IMR-90 (cell line): ENCODE measurements at regions not wholly inside any gene's neighbourhood (a gene's known extent, or its start where the extent isn't known, plus 50 kb on each side); places are given as distances from the start of the nearest gene placed in this dataset.
"Not testable (repeated sequence)": the region's sequence is repeated elsewhere in the genome, so short reads cannot be mapped to it uniquely, and the experiment has no call there.

Experiments
- ATAC-seq: fragments of 200-7000 bp; cut with Tn5 transposase; 2 replicates; pipeline ENCODE4 v1.9.1; 2020; ENCODE audit warnings: low read depth, mild to moderate bottlenecking, moderate library complexity
- BruUV-seq: library from RNA; stranded (reverse); fragments of 400-500 nt; replicated peaks from 2 replicates; lab custom pipeline; 2021; lab: Mats Ljungman, UMichigan
- CTCF ChIA-PET: fragments of 300-600 bp; formaldehyde crosslinking; extraction: SDS; loops from one replicate; lab custom pipeline; 2021; ENCODE audit warnings: antibody characterized with exemption; lab: Yijun Ruan, JAX
- POLR2A ChIA-PET: fragments of 300-600 bp; sonication (Branson Sonifier 250); formaldehyde crosslinking; loops from one replicate; lab custom pipeline; 2022; ENCODE audit warnings: antibody characterized with exemption; ENCODE audit not compliant: unreplicated experiment; lab: Charles Lee
- DNase-seq: peaks from one replicate; pipeline ENCODE4 v3.0.0; 2013
- H2AFZ ChIP-seq: replicated peaks from 2 replicates; pipeline ENCODE3; 2013; ENCODE audit warnings: low read length, mild to moderate bottlenecking; ENCODE audit not compliant: poor library complexity
- H2AK5ac ChIP-seq: 2 replicates; pipeline ENCODE4 v1.6.1; 2013; ENCODE audit warnings: low read depth, low read length, inconsistent platforms
- H2AK9ac ChIP-seq: replicated peaks from 2 replicates; pipeline ENCODE3; 2013; ENCODE audit warnings: mild to moderate bottlenecking, low read depth, low read length, moderate library complexity; ENCODE audit not compliant: poor library complexity
- H2BK120ac ChIP-seq: 2 replicates; pipeline ENCODE4 v1.6.1; 2013; ENCODE audit warnings: low read depth, low read length, inconsistent platforms
- H2BK15ac ChIP-seq: 3 replicates; pipeline ENCODE4 v1.6.1; 2013; ENCODE audit warnings: low read depth, low read length, inconsistent platforms
- H2BK20ac ChIP-seq: 2 replicates; pipeline ENCODE4 v1.6.1; 2013; ENCODE audit warnings: low read depth, mild to moderate bottlenecking, inconsistent platforms, low read length, moderate library complexity
- H2BK5ac ChIP-seq: 2 replicates; pipeline ENCODE4 v1.6.1; 2013; ENCODE audit warnings: mild to moderate bottlenecking, low read depth, low read length, inconsistent platforms; ENCODE audit not compliant: poor library complexity, severe bottlenecking
- H3K14ac ChIP-seq: replicated peaks from 2 replicates; pipeline ENCODE4 v1.6.1; 2013; ENCODE audit warnings: low read depth, low read length, inconsistent platforms
- H3K18ac ChIP-seq: 2 replicates; pipeline ENCODE4 v1.6.1; 2013; ENCODE audit warnings: low read depth, low read length, control low read depth
- H3K23ac ChIP-seq: 2 replicates; pipeline ENCODE4 v1.6.1; 2013; ENCODE audit warnings: low read depth, low read length, inconsistent platforms
- H3K27ac ChIP-seq: 2 replicates; pipeline ENCODE4 v1.5.1; 2013; ENCODE audit warnings: mild to moderate bottlenecking, control low read depth, low read length; ENCODE audit not compliant: insufficient read depth
- H3K27me3 ChIP-seq: 2 replicates; pipeline ENCODE4 v1.6.1; 2013; ENCODE audit warnings: low read length; ENCODE audit not compliant: control insufficient read depth, insufficient read depth
- H3K36me3 ChIP-seq: 2 replicates; pipeline ENCODE4 v1.6.1; 2013; ENCODE audit warnings: low read length, mixed read lengths; ENCODE audit not compliant: control insufficient read depth, insufficient read depth
- H3K4ac ChIP-seq: 2 replicates; pipeline ENCODE4 v1.6.1; 2013; ENCODE audit warnings: low read depth, low read length, inconsistent platforms
- H3K4me1 ChIP-seq: 2 replicates; pipeline ENCODE4 v1.6.1; 2013; ENCODE audit warnings: low read length, mixed read lengths; ENCODE audit not compliant: control insufficient read depth, insufficient read depth
- H3K4me2 ChIP-seq: 2 replicates; pipeline ENCODE4 v1.6.1; 2013; ENCODE audit warnings: low read depth, mild to moderate bottlenecking, control low read depth, low read length, moderate library complexity
- H3K4me3 ChIP-seq: 2 replicates; pipeline ENCODE4 v1.5.1; 2013; ENCODE audit warnings: low read depth, mild to moderate bottlenecking, control low read depth, low read length, moderate library complexity; ENCODE audit not compliant: insufficient read depth
- H3K56ac ChIP-seq: 2 replicates; pipeline ENCODE4 v1.6.1; 2013; ENCODE audit warnings: low read length, inconsistent platforms; ENCODE audit not compliant: insufficient read depth; ENCODE audit errors: extremely low read depth
- H3K79me1 ChIP-seq, 2 experiments: 2 replicates each; pipeline ENCODE4 v1.6.1; 2013; ENCODE audit warnings: low read length in 2 of 2, inconsistent platforms in 1 of 2, low read depth in 1 of 2
- H3K9ac ChIP-seq: 2 replicates; pipeline ENCODE4 v1.6.1; 2013; ENCODE audit warnings: low read depth, low read length, control low read depth
- H3K9me1 ChIP-seq: 2 replicates; pipeline ENCODE4 v1.6.1; 2013; ENCODE audit warnings: low read length, inconsistent platforms; ENCODE audit not compliant: insufficient read depth
- H3K9me3 ChIP-seq: 2 replicates; pipeline ENCODE4 v1.6.1; 2013; ENCODE audit warnings: low read length; ENCODE audit not compliant: control insufficient read depth, insufficient read depth
- H4K20me1 ChIP-seq: 2 replicates; pipeline ENCODE4 v1.6.1; 2013; ENCODE audit warnings: low read length, inconsistent platforms; ENCODE audit not compliant: insufficient read depth
- H4K5ac ChIP-seq: 2 replicates; pipeline ENCODE4 v1.6.1; 2013; ENCODE audit warnings: mild to moderate bottlenecking, low read depth, low read length, control low read depth
- H4K8ac ChIP-seq, 2 experiments: 2 replicates each; pipeline ENCODE4 v1.6.1; 2013; ENCODE audit warnings: low read depth in 2 of 2, low read length in 2 of 2, control low read depth in 1 of 2, inconsistent platforms in 1 of 2
- H4K91ac ChIP-seq: 2 replicates; pipeline ENCODE4 v1.6.1; 2013; ENCODE audit warnings: low read depth, low read length, inconsistent platforms; ENCODE audit not compliant: insufficient read depth
- BHLHE40 ChIP-seq: fragments of 150-350 bp; IDR thresholded peaks from 2 replicates; pipeline ENCODE4 v1.6.1; 2016; ENCODE audit warnings: mild to moderate bottlenecking, low read depth, low read length
- CEBPB ChIP-seq: IDR thresholded peaks from 2 replicates; pipeline ENCODE4 v1.6.1; 2012; ENCODE audit warnings: low read depth, low read length, improper control_type of control experiment
- CHD1 ChIP-seq: IDR thresholded peaks from 2 replicates; pipeline ENCODE4 v1.6.1; 2012; ENCODE audit warnings: low read depth, low read length, improper control_type of control experiment
- MAZ ChIP-seq: IDR thresholded peaks from 2 replicates; pipeline ENCODE4 v1.6.1; 2012; ENCODE audit warnings: low read depth, mild to moderate bottlenecking, low read length, improper control_type of control experiment, moderate library complexity, borderline replicate concordance
- MXI1 ChIP-seq: IDR thresholded peaks from 2 replicates; pipeline ENCODE4 v1.6.1; 2012; ENCODE audit warnings: low read depth, mild to moderate bottlenecking, low read length, moderate library complexity, borderline replicate concordance
- NFE2L2 ChIP-seq: fragments of 150-350 bp; IDR thresholded peaks from 2 replicates; pipeline ENCODE4 v1.6.1; 2016; ENCODE audit warnings: low read depth, mild to moderate bottlenecking, low read length
- RAD21 ChIP-seq: IDR thresholded peaks from 2 replicates; pipeline ENCODE4 v1.6.1; 2012; ENCODE audit warnings: low read length, improper control_type of control experiment
- SMC3 ChIP-seq: fragments of 150-350 bp; IDR thresholded peaks from 2 replicates; pipeline ENCODE4 v1.6.1; 2016; ENCODE audit warnings: low read depth, mild to moderate bottlenecking, antibody characterized with exemption, low read length, moderate library complexity
- WGBS, 2 experiments: methylation state at CpG; one replicate each; pipeline versions ENCODE4 v1.1.5 to v1.1.7; 2013; ENCODE audit warnings: missing lambda C conversion rate in 2 of 2; ENCODE audit not compliant: insufficient read length in 1 of 2; ENCODE audit errors: extremely low coverage in 2 of 2; 5-methylcytosine and 5-hydroxymethylcytosine counted together
- dilution Hi-C: fragments of 300-500 bp; cut with HindIII; formaldehyde crosslinking; loops from one replicate; pipeline ENCODE4 v1.14.3; 2018; ENCODE audit warnings: low sequenced_read_pairs; ENCODE audit not compliant: unreplicated experiment
- in situ Hi-C: fragments of 300-500 bp; cut with MboI; formaldehyde crosslinking; loops from 3 replicates; pipeline ENCODE4 v1.14.3; 2019; ENCODE audit warnings: low sequenced_read_pairs, inconsistent platforms, mixed read lengths
- intact Hi-C: fragments of 100-400 bp; cut with micrococcal nuclease; formaldehyde crosslinking; loops from 2 replicates; pipeline ENCODE4 v1.10.0; 2022

- Histone ChIP-seq H3K56ac (no peak overlapping the region), H2BK15ac (no peak overlapping the region), H2BK120ac (no peak overlapping the region), H2BK20ac (no peak overlapping the region), H3K18ac (no peak overlapping the region), H3K4ac (no peak overlapping the region), H4K91ac (no peak overlapping the region), H3K9ac (no peak overlapping the region), H2AFZ (no peak overlapping the region), H4K8ac (no peak overlapping the region), H2AK9ac (no peak overlapping the region), H3K27me3 (no peaks in the 10 kb centered on the region), H3K14ac (no peak overlapping the region), H4K5ac (no peak overlapping the region), H2AK5ac (no peak overlapping the region), H3K36me3 (no peaks in the 10 kb centered on the region), H4K20me1 (no peaks in the 10 kb centered on the region), H3K4me3 (no peak overlapping the region), H3K9me1 (no peaks in the 10 kb centered on the region), H3K4me1 (no peaks in the 10 kb centered on the region), H3K9me3 (peaks cover 12% of the 10 kb centered on the region), H3K4me2 (no peak overlapping the region), H2BK5ac (no peak overlapping the region), H3K23ac (no peak overlapping the region), H3K27ac (no peak overlapping the region), H3K79me1 (no peaks in the 10 kb centered on the region)
- whole genome bisulfite sequencing, 2 experiments, result no CpG with 5 or more reads among the region's 1 CpG
- BruUV-seq, result no TSS peak
- in situ Hi-C loops (no loop called here), dilution Hi-C loops (no loop called here), intact Hi-C loops (no loop called here)
- ChIA-PET POLR2A (no interaction called here), CTCF (no interaction called here)
- no peak for DNase-seq
- TF ChIP-seq RAD21 (no peak), CEBPB (peak; percentile 31; the same call in 1 of the 2 replicates), MXI1 (no peak), SMC3 (no peak), CHD1 (no peak), NFE2L2 (no peak), BHLHE40 (no peak), MAZ (no peak)
- no peak for ATAC-seq
Observed at GRCh38 chr2:4981802-4982409, 710.3 kb upstream of the SOX11 start.

- H2AK9ac ChIP-seq, H3K14ac ChIP-seq, DNase-seq, BruUV-seq, H3K9me1 ChIP-seq, H3K79me1 ChIP-seq, H2BK20ac ChIP-seq, H2BK15ac ChIP-seq, H2BK120ac ChIP-seq, in situ Hi-C loops, H3K4me1 ChIP-seq, H4K5ac ChIP-seq, H3K4ac ChIP-seq, H3K23ac ChIP-seq, CTCF ChIA-PET, H2AK5ac ChIP-seq, H3K27me3 ChIP-seq, H2AFZ ChIP-seq, intact Hi-C loops, ATAC-seq, H3K56ac ChIP-seq, H3K36me3 ChIP-seq, POLR2A ChIA-PET, H4K91ac ChIP-seq, H3K4me2 ChIP-seq, H4K20me1 ChIP-seq, H3K9ac ChIP-seq, dilution Hi-C loops, H3K18ac ChIP-seq, H4K8ac ChIP-seq, H3K4me3 ChIP-seq, H3K27ac ChIP-seq, H2BK5ac ChIP-seq: not testable (repeated sequence)
- peaks cover 18% of the 10 kb centered on the region for H3K9me3 ChIP-seq
- no CpG with 5 or more reads among the region's 5 CpGs for WGBS, 2 experiments
Observed at GRCh38 chr2:4988444-4988843, 703.7 kb upstream of the SOX11 start.
